A549 (cell line): ENCODE measurements at regions not wholly inside any gene's neighbourhood (a gene's known extent, or its start where the extent isn't known, plus 50 kb on each side); places are given as distances from the start of the nearest gene placed in this dataset.

Experiments used
- ATAC-seq, 2 experiments: fragments of 200-7000 bp in 1 of 2; fragments of >200 bp in 1 of 2; cut with Nextera tagmentation in 1 of 2; cut with Tn5 transposase in 1 of 2; 3 replicates each; pipeline versions ENCODE4 v1.8.0 to v1.9.1; 2018 to 2020; ENCODE audit warnings: mild to moderate bottlenecking in 1 of 2, moderate library complexity in 1 of 2
- CTCF ChIA-PET: fragments of 300-600 bp; sonication (Branson Sonifier 250); formaldehyde crosslinking; extraction: SDS; loops from one replicate; lab custom pipeline; 2021; ENCODE audit warnings: antibody characterized with exemption, inconsistent platforms; lab: Yijun Ruan, JAX
- POLR2A ChIA-PET: fragments of 350-600 bp; formaldehyde crosslinking; extraction: SDS; loops from one replicate; lab custom pipeline; 2021; ENCODE audit warnings: antibody characterized with exemption, inconsistent platforms; lab: Yijun Ruan, JAX
- DNase-seq, 2 experiments: peaks; one replicate each; pipeline versions ENCODE4 v3.0.0 to v3.0.0-alpha.2; 2011 to 2016; ENCODE audit warnings: low read depth in 1 of 2, low spot score in 1 of 2
- FAIRE-seq: peaks from 2 replicates; lab custom pipeline; 2011; peaks lifted over from hg19 to GRCh38; lab: Jason Lieb, UNC
- H3K27ac ChIP-seq, 2 experiments: fragments of >200 bp; sonication (Bioruptor Twin); formaldehyde crosslinking; 3 replicates each; pipeline ENCODE4 v1.5.1; 2016 to 2017
- H3K4me1 ChIP-seq: fragments of >200 bp; sonication (Bioruptor Twin); formaldehyde crosslinking; 3 replicates; pipeline ENCODE4 v1.6.1; 2016
- H3K4me2 ChIP-seq: fragments of >200 bp; sonication (Bioruptor Twin); formaldehyde crosslinking; 3 replicates; pipeline ENCODE4 v1.6.1; 2016
- H3K4me3 ChIP-seq: fragments of >200 bp; sonication (Bioruptor Twin); formaldehyde crosslinking; 3 replicates; pipeline ENCODE4 v1.5.1; 2016
- H3K9me3 ChIP-seq: fragments of >200 bp; sonication (Bioruptor Twin); formaldehyde crosslinking; 3 replicates; pipeline ENCODE4 v1.6.1; 2016
- CBX2 ChIP-seq: fragments of 200-600 bp; sonication (generic); IDR thresholded peaks from 2 replicates; pipeline ENCODE4 v1.6.1; 2016; ENCODE audit warnings: low read depth, mild to moderate bottlenecking, borderline replicate concordance
- CHD2 ChIP-seq: fragments of 150-350 bp; IDR thresholded peaks from 2 replicates; pipeline ENCODE4 v1.6.1; 2014; ENCODE audit warnings: low read length; ENCODE audit not compliant: partially characterized antibody
- E2F6 ChIP-seq: IDR thresholded peaks from 2 replicates; pipeline ENCODE4 v1.6.1; 2012; ENCODE audit warnings: low read depth, borderline replicate concordance
- EHF ChIP-seq: fragments of 250-450 bp; sonication (Bioruptor Pico); IDR thresholded peaks from 2 replicates; pipeline ENCODE4 v1.5.0; 2020; ENCODE audit warnings: mild to moderate bottlenecking
- EHMT2 ChIP-seq: fragments of 200-600 bp; sonication (generic); IDR thresholded peaks from 2 replicates; pipeline ENCODE4 v1.6.1; 2016; ENCODE audit warnings: antibody characterized with exemption, low read depth, mild to moderate bottlenecking, moderate library complexity
- ELK1 ChIP-seq: fragments of 150-350 bp; IDR thresholded peaks from 2 replicates; pipeline ENCODE4 v1.6.1; 2014; ENCODE audit warnings: low read depth, mild to moderate bottlenecking, low read length
- FOSB ChIP-seq: fragments of 250-450 bp; sonication (Bioruptor Pico); IDR thresholded peaks from 2 replicates; pipeline ENCODE4 v1.5.0; 2020; ENCODE audit warnings: mild to moderate bottlenecking, moderate library complexity
- HEYL ChIP-seq: fragments of 250-450 bp; sonication (Bioruptor Pico); IDR thresholded peaks from 2 replicates; pipeline ENCODE4 v1.8.0; 2021; ENCODE audit warnings: mild to moderate bottlenecking, moderate library complexity
- HOXA7 ChIP-seq: fragments of 250-450 bp; sonication (Bioruptor Pico); IDR thresholded peaks from 2 replicates; pipeline ENCODE4 v1.5.0; 2020; ENCODE audit warnings: mild to moderate bottlenecking, moderate library complexity
- JUN ChIP-seq, 2 experiments: fragments of >200 bp; sonication (Bioruptor Twin); formaldehyde crosslinking; IDR thresholded peaks; 2 replicates in 1 of 2; 3 replicates in 1 of 2; pipeline ENCODE4 v1.6.1; 2016 to 2017
- JUNB ChIP-seq: fragments of >200 bp; sonication (Bioruptor Twin); formaldehyde crosslinking; IDR thresholded peaks from 2 replicates; pipeline ENCODE4 v1.6.1; 2016
- KDM5A ChIP-seq: fragments of 200-600 bp; sonication (generic); IDR thresholded peaks from 2 replicates; pipeline ENCODE4 v1.6.1; 2016; ENCODE audit warnings: antibody characterized with exemption, mild to moderate bottlenecking
- MAX ChIP-seq: IDR thresholded peaks from 2 replicates; pipeline ENCODE4 v1.6.1; 2012
- MAZ ChIP-seq: fragments of 150-350 bp; IDR thresholded peaks from 2 replicates; pipeline ENCODE4 v1.6.1; 2014; ENCODE audit warnings: antibody characterized with exemption, low read depth, low read length, borderline replicate concordance
- MYC ChIP-seq: IDR thresholded peaks from 2 replicates; pipeline ENCODE4 v1.6.1; 2012; ENCODE audit warnings: mild to moderate bottlenecking, inconsistent platforms, low read length, improper control_type of control experiment, borderline replicate concordance
- NPAS2 ChIP-seq: fragments of 250-450 bp; sonication (Bioruptor Pico); IDR thresholded peaks from 2 replicates; pipeline ENCODE4 v1.8.0; 2022; ENCODE audit warnings: mild to moderate bottlenecking, moderate library complexity, borderline replicate concordance
- NR3C1 ChIP-seq: fragments of >200 bp; sonication (Bioruptor Twin); formaldehyde crosslinking; IDR thresholded peaks from 3 replicates; pipeline ENCODE4 v1.6.1; 2017
- PBX3 ChIP-seq: IDR thresholded peaks from 2 replicates; pipeline ENCODE4 v1.6.1; 2012
- PHF8 ChIP-seq: fragments of 200-600 bp; sonication (generic); IDR thresholded peaks from 2 replicates; pipeline ENCODE4 v1.6.1; 2016; ENCODE audit warnings: low read depth, mild to moderate bottlenecking, antibody characterized with exemption, moderate library complexity, borderline replicate concordance
- RARB ChIP-seq: fragments of 250-450 bp; sonication (Bioruptor Pico); IDR thresholded peaks from 2 replicates; pipeline ENCODE4 v1.8.0; 2021; ENCODE audit warnings: mild to moderate bottlenecking, moderate library complexity
- RFX5 ChIP-seq: fragments of 450-650 bp; IDR thresholded peaks from 2 replicates; pipeline ENCODE4 v1.7.1; 2014; ENCODE audit warnings: antibody characterized with exemption, mild to moderate bottlenecking, moderate library complexity
- RNF2 ChIP-seq: fragments of 200-600 bp; sonication (generic); IDR thresholded peaks from 2 replicates; pipeline ENCODE4 v1.6.1; 2016; ENCODE audit warnings: low read depth, mild to moderate bottlenecking, antibody characterized with exemption, moderate library complexity, borderline replicate concordance
- TFCP2L1 ChIP-seq: fragments of 250-450 bp; sonication (Bioruptor Pico); IDR thresholded peaks from 2 replicates; pipeline ENCODE4 v1.5.0; 2021; ENCODE audit warnings: mild to moderate bottlenecking
- ZNF302 ChIP-seq: fragments of 250-450 bp; sonication (Bioruptor Pico); IDR thresholded peaks from 2 replicates; pipeline ENCODE4 v1.9.0; 2021; ENCODE audit warnings: inconsistent platforms, mild to moderate bottlenecking, moderate library complexity
- ZSCAN20 ChIP-seq: fragments of 250-450 bp; sonication (Bioruptor Pico); IDR thresholded peaks from 2 replicates; pipeline ENCODE4 v1.8.0; 2022; ENCODE audit warnings: mild to moderate bottlenecking, moderate library complexity
- WGBS: methylation state at CpG from one replicate; pipeline ENCODE4 v1.1.6; 2017; ENCODE audit errors: missing lambda C conversion rate; 5-methylcytosine and 5-hydroxymethylcytosine counted together

- no peak for FAIRE-seq
- Histone ChIP-seq H3K4me3 (no peak overlapping the region), H3K4me1 (no peaks in the 10 kb centered on the region), H3K9me3 (no peaks in the 10 kb centered on the region), H3K4me2 (no peak overlapping the region), H3K27ac (no peak overlapping the region)
- no peak for TF ChIP-seq TFCP2L1 (CRISPR knock-in tag)
- no peak for TF ChIP-seq PBX3
- TF ChIP-seq JUN (IDR thresholded peaks at IDR 0.05): no peak
- no peak for TF ChIP-seq PHF8
- TF ChIP-seq NPAS2 (CRISPR knock-in tag): no peak
- no peak for TF ChIP-seq HOXA7 (CRISPR knock-in tag)
- no peak for TF ChIP-seq HEYL
- TF ChIP-seq CHD2: no peak
- TF ChIP-seq ZNF302: no peak
- TF ChIP-seq RFX5: no peak
- TF ChIP-seq MAX: no peak
- no peak for TF ChIP-seq EHF (CRISPR knock-in tag)
- TF ChIP-seq EHMT2: no peak
- TF ChIP-seq ELK1: no peak
- DNase-seq: no peak
- ATAC-seq: no peak
- POLR2A ChIA-PET: no interaction called here
- CTCF ChIA-PET: no interaction called here
- WGBS: 0% methylated on average over 1 of the region's 1 CpG
These were observed 132.9 kb upstream of the POU2AF2 start for GRCh38 chr11:111112614-111113013.

- POLR2A ChIA-PET: no interaction called here
- no peaks in the 10 kb centered on the region for H3K9me3 ChIP-seq
- FAIRE-seq (no peak), DNase-seq (no peak), ATAC-seq (no peak)
- no peak for TF ChIP-seq NPAS2 (CRISPR knock-in tag)
- no peak for TF ChIP-seq CHD2
- TF ChIP-seq MAZ: no peak
- TF ChIP-seq E2F6: no peak
- TF ChIP-seq KDM5A: no peak
- TF ChIP-seq NR3C1: no peak
- TF ChIP-seq RARB (CRISPR knock-in tag): no peak
- no peak for TF ChIP-seq EHMT2
- no peak for TF ChIP-seq ZNF302
- H3K27ac ChIP-seq: no peak overlapping the region
- CTCF ChIA-PET: no interaction called here
- H3K4me2 ChIP-seq: no peak overlapping the region
- no peak overlapping the region for H3K4me3 ChIP-seq
- no peaks in the 10 kb centered on the region for H3K4me1 ChIP-seq
These were observed 138.0 kb upstream of the POU2AF2 start for GRCh38 chr11:111107501-111107900.

GRCh38 chr11:111106641-111107040, 138.9 kb upstream of the POU2AF2 start:
- ATAC-seq: no peak
- no peak for DNase-seq
- Histone ChIP-seq H3K27ac (no peak overlapping the region), H3K4me1 (no peaks in the 10 kb centered on the region), H3K4me3 (no peak overlapping the region), H3K4me2 (no peak overlapping the region), H3K9me3 (no peaks in the 10 kb centered on the region)
- ChIA-PET CTCF (no interaction called here), POLR2A (no interaction called here)
- WGBS: 25% methylated on average over 2 of the region's 2 CpGs
- TF ChIP-seq MAZ (no peak), NPAS2 (CRISPR knock-in tag) (no peak), ZNF302 (no peak), JUNB (no peak), CBX2 (no peak), FOSB (no peak), ZSCAN20 (no peak), RNF2 (no peak), MYC (no peak), JUN (IDR thresholded peaks at IDR 0.05) (no peak)
- FAIRE-seq: no peak
